DMS 273 (cell line): ENCODE measurements at regions not wholly inside any gene's neighbourhood (a gene's known extent, or its start where the extent isn't known, plus 50 kb on each side); places are given as distances from the start of the nearest gene placed in this dataset.

ENCODE experiments used
- DNase-seq: peaks from one replicate; lab custom pipeline; 2025; ENCODE audit not compliant: unreplicated experiment; lab: John Stamatoyannopoulos, UW

- no peak for DNase-seq
Observed at GRCh38 chr5:56330167-56330566, 97.0 kb upstream of the ANKRD55 start.

GRCh38 chr5:56329652-56330051 lies 96.5 kb upstream of the ANKRD55 start:
- no peak for DNase-seq

GRCh38 chr5:56328753-56329560 lies 95.8 kb upstream of the ANKRD55 start:
- DNase-seq: no peak

- no peak for DNase-seq
Observed at GRCh38 chr5:56327809-56328208, 94.7 kb upstream of the ANKRD55 start.

- no peak for DNase-seq
Observed at GRCh38 chr5:56326770-56327169, 93.6 kb upstream of the ANKRD55 start.

GRCh38 chr5:56326116-56326515 lies 93.0 kb upstream of the ANKRD55 start:
- no peak for DNase-seq

- DNase-seq: no peak
Observed at GRCh38 chr5:56325039-56325438, 91.9 kb upstream of the ANKRD55 start.

- no peak for DNase-seq
Observed at GRCh38 chr5:56323505-56323904, 90.4 kb upstream of the ANKRD55 start.

GRCh38 chr5:56322592-56322991 lies 89.5 kb upstream of the ANKRD55 start:
- DNase-seq: no peak

GRCh38 chr5:56321236-56321881 lies 88.2 kb upstream of the ANKRD55 start:
- no peak for DNase-seq

- DNase-seq: no peak
Observed at GRCh38 chr5:56320686-56321085, 87.6 kb upstream of the ANKRD55 start.

- DNase-seq: no peak
Observed at GRCh38 chr5:56319526-56320181, 86.5 kb upstream of the ANKRD55 start.

GRCh38 chr5:56317923-56318561 lies 84.9 kb upstream of the ANKRD55 start:
- DNase-seq: no peak

- DNase-seq: no peak
Observed at GRCh38 chr5:56316299-56316994, 83.3 kb upstream of the ANKRD55 start.

- DNase-seq: peak; percentile 17
Observed at GRCh38 chr5:56314529-56314928, 81.4 kb upstream of the ANKRD55 start.

- no peak for DNase-seq
Observed at GRCh38 chr5:56313596-56313995, 80.5 kb upstream of the ANKRD55 start.

- no peak for DNase-seq
Observed at GRCh38 chr5:56313004-56313531, 79.9 kb upstream of the ANKRD55 start.

- no peak for DNase-seq
Observed at GRCh38 chr5:56311306-56311905, 78.3 kb upstream of the ANKRD55 start.

- DNase-seq: no peak
Observed at GRCh38 chr5:56310711-56311204, 77.6 kb upstream of the ANKRD55 start.

GRCh38 chr5:56309262-56309826 lies 76.2 kb upstream of the ANKRD55 start:
- no peak for DNase-seq
